ENCODE measurements at regions not wholly inside any gene's neighbourhood (a gene's known extent, or its start where the extent isn't known, plus 50 kb on each side); places are given as distances from the start of the nearest gene placed in this dataset.

DNA sequence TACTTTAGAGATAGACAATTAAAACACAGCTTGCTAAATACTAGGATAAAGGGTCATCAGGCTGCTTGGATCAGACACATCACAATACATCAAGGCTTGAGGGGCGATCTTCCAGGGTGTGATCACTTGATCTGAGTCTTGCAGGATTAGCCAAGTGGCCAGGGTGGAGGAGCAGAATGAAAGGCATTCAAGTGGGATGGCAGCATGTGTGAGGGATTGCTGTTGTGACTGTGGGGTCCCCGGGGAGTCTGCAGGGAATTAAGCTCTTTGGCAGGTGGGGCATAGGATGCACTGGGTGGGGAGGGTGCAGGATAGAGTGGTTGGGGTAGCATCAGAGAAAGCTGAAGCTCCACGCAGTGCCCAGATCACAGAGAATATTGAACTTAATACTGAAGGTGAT is 58.0 kb upstream of the TMEM163 start:
- 25% methylated on average over 3 of the region's 3 CpGs for WGBS (ENCODE audit: low lambda C conversion rate)
- H2AFZ ChIP-seq (ENCODE audit: low read length): no peak overlapping the region
- no peak for ATAC-seq
- BruUV-seq (replicated peaks): no TSS peak
- no peaks in the 10 kb centered on the region for H3K4me1 ChIP-seq (ENCODE audit: insufficient read depth, low read length)
- H3K9ac ChIP-seq (ENCODE audit: insufficient read depth, low read depth, low read length): no peak overlapping the region
- no peak for TF ChIP-seq SNAPC2 (CRISPR knock-in tag; IDR thresholded peaks at IDR 0.05)
- TF ChIP-seq CBFB (CRISPR knock-in tag; IDR thresholded peaks at IDR 0.05): no peak
- no peak for TF ChIP-seq ZNF180 (CRISPR knock-in tag; IDR thresholded peaks at IDR 0.05; ENCODE audit: borderline replicate concordance, low read depth)
- no peak for TF ChIP-seq ERF (CRISPR knock-in tag; IDR thresholded peaks at IDR 0.05)
- TF ChIP-seq CBX1 (IDR thresholded peaks at IDR 0.05; ENCODE audit: low read depth): no peak
- TF ChIP-seq MAX (IDR thresholded peaks at IDR 0.05): no peak
- TF ChIP-seq ZNF207 (IDR thresholded peaks at IDR 0.05; ENCODE audit: borderline replicate concordance): no peak
- no peak for TF ChIP-seq HOXA3 (CRISPR knock-in tag; IDR thresholded peaks at IDR 0.05)
- TF ChIP-seq ZNF83 (CRISPR knock-in tag; IDR thresholded peaks at IDR 0.05; ENCODE audit: borderline replicate concordance): no peak
- TF ChIP-seq ZNF678 (CRISPR knock-in tag; IDR thresholded peaks at IDR 0.05): no peak
- TF ChIP-seq, protein P1, sequence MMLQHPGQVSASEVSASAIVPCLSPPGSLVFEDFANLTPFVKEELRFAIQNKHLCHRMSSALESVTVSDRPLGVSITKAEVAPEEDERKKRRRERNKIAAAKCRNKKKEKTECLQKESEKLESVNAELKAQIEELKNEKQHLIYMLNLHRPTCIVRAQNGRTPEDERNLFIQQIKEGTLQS (CRISPR knock-in tag; IDR thresholded peaks at IDR 0.05): no peak
- no peak for TF ChIP-seq NRL (CRISPR knock-in tag; IDR thresholded peaks at IDR 0.05; ENCODE audit: borderline replicate concordance)
- TF ChIP-seq, protein P2, sequence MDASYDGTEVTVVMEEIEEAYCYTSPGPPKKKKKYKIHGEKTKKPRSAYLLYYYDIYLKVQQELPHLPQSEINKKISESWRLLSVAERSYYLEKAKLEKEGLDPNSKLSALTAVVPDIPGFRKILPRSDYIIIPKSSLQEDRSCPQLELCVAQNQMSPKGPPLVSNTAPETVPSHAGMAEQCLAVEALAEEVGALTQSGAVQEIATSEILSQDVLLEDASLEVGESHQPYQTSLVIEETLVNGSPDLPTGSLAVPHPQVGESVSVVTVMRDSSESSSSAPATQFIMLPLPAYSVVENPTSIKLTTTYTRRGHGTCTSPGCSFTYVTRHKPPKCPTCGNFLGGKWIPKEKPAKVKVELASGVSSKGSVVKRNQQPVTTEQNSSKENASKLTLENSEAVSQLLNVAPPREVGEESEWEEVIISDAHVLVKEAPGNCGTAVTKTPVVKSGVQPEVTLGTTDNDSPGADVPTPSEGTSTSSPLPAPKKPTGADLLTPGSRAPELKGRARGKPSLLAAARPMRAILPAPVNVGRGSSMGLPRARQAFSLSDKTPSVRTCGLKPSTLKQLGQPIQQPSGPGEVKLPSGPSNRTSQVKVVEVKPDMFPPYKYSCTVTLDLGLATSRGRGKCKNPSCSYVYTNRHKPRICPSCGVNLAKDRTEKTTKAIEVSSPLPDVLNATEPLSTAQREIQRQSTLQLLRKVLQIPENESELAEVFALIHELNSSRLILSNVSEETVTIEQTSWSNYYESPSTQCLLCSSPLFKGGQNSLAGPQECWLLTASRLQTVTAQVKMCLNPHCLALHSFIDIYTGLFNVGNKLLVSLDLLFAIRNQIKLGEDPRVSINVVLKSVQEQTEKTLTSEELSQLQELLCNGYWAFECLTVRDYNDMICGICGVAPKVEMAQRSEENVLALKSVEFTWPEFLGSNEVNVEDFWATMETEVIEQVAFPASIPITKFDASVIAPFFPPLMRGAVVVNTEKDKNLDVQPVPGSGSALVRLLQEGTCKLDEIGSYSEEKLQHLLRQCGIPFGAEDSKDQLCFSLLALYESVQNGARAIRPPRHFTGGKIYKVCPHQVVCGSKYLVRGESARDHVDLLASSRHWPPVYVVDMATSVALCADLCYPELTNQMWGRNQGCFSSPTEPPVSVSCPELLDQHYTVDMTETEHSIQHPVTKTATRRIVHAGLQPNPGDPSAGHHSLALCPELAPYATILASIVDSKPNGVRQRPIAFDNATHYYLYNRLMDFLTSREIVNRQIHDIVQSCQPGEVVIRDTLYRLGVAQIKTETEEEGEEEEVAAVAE (CRISPR knock-in tag; IDR thresholded peaks at IDR 0.05; ENCODE audit: borderline replicate concordance): no peak
- intact Hi-C loops (cut with micrococcal nuclease; ENCODE audit: unreplicated experiment): loop anchor here (10.0 kb wide), 1 partner anchor 892 kb away; no protein-coding TSS in a partner anchor
- DNase-seq (ENCODE audit: low spot score): no peak
- ChIA-PET POLR2A (no interaction called here), CTCF (ENCODE audit: low intra/inter-chr PET ratio, low total read pairs) (no interaction called here)
- H3K27ac ChIP-seq (ENCODE audit: extremely low read length, insufficient read depth, low read length): no peak overlapping the region
- FAIRE-seq: no peak
- H3K27me3 ChIP-seq (ENCODE audit: control insufficient read depth in 1 of 2, insufficient read depth in 2 of 2, low read length in 2 of 2): no peaks in the 10 kb centered on the region; a peak in 2 of 5 replicates
- H3K4me2 ChIP-seq (ENCODE audit: low read depth, low read length): no peak overlapping the region
- in situ Hi-C loops (cut with HindIII; ENCODE audit: extremely low pct_ligation_motif_present, low pct_unique_long_range_greater_than_20kb): no loop called here
- no peaks in the 10 kb centered on the region for H4K20me1 ChIP-seq (ENCODE audit: insufficient read depth, low read length)
- H3K79me2 ChIP-seq (ENCODE audit: insufficient read depth, low read length): no peaks in the 10 kb centered on the region
- no peaks in the 10 kb centered on the region for H3K9me3 ChIP-seq (ENCODE audit: low read length)
- no peaks in the 10 kb centered on the region for H3K36me3 ChIP-seq (replicated peaks in 1 of 2; ENCODE audit: control insufficient read depth in 1 of 2, insufficient read depth in 2 of 2, low read length in 2 of 2)
- H3K4me3 ChIP-seq (replicated peaks in 1 of 3; ENCODE audit: insufficient read depth in 1 of 3, low read depth in 2 of 3, low read length in 3 of 3): no peak overlapping the region
